ENCODE measurements at regions not wholly inside any gene's neighbourhood (a gene's known extent, or its start where the extent isn't known, plus 50 kb on each side); places are given as distances from the start of the nearest gene placed in this dataset.
A peak's percentile ranks its signal among the peaks of the same experiment; 100 is the strongest.

DNA sequence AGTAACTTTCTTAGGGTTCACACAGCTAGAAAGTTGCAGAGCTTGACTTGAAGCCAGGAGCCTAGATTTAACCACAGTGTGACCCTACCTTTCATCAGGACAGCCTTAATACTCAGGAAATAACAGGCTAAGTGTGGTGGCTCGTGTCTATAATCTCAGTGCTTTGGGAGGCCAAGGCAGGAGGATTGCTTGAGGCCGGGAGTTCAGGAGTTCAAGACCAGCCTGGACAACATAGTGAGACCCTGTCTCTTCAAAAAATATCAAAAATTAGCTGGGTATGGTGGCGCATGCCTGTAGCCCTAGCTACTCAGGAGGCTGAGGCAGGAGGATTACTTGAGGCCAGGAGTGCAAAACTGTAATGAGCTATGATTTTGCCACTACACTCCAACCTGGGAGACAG, 681.1 kb downstream of the MAT2B start:
- H3K9me3 ChIP-seq (ENCODE audit: control insufficient read depth, low read length): no peaks in the 10 kb centered on the region
- no peak overlapping the region for H3K18ac ChIP-seq (ENCODE audit: low read depth in 1 of 2, low read length in 2 of 2)
- no peak overlapping the region for H2AFZ ChIP-seq (ENCODE audit: low read depth, low read length)
- 75% methylated on average over 3 of the region's 3 CpGs for WGBS
- no peak overlapping the region for H3K4ac ChIP-seq (ENCODE audit: low read depth in 1 of 2, low read length in 2 of 2)
- no peak overlapping the region for H2BK120ac ChIP-seq (ENCODE audit: low read depth, low read length)
- no peak for DNase-seq
- no peaks in the 10 kb centered on the region for H3K79me1 ChIP-seq (replicated peaks; ENCODE audit: low read length, poor library complexity, severe bottlenecking)
- H3K4me3 ChIP-seq (ENCODE audit: insufficient read depth in 1 of 2, low read depth in 1 of 2, low read length in 2 of 2): no peak overlapping the region
- H2BK12ac ChIP-seq (ENCODE audit: low read length in 2 of 2): no peak overlapping the region
- H2AK5ac ChIP-seq (ENCODE audit: low read length, severe bottlenecking): no peak overlapping the region
- H3K4me1 ChIP-seq (ENCODE audit: control insufficient read depth, insufficient read depth, low read depth, low read length): no peaks in the 10 kb centered on the region
- no peak overlapping the region for H3K14ac ChIP-seq (ENCODE audit: low read length in 2 of 2)
- no peaks in the 10 kb centered on the region for H3K36me3 ChIP-seq (ENCODE audit: control insufficient read depth in 1 of 2, insufficient read depth in 2 of 2, low read depth in 1 of 2, low read length in 2 of 2)
- no peak overlapping the region for H2BK5ac ChIP-seq (ENCODE audit: low read depth, low read length, poor library complexity, severe bottlenecking)
- H4K8ac ChIP-seq (ENCODE audit: low read length): no peak overlapping the region
- no peak overlapping the region for H3K23ac ChIP-seq (ENCODE audit: low read length in 2 of 2)
- H3K9ac ChIP-seq (ENCODE audit: low read length): no peak overlapping the region
- H4K91ac ChIP-seq (ENCODE audit: low read length): no peak overlapping the region
- no peak overlapping the region for H3K4me2 ChIP-seq (ENCODE audit: low read length, poor library complexity, severe bottlenecking)
- no peaks in the 10 kb centered on the region for H3K27me3 ChIP-seq (ENCODE audit: control insufficient read depth in 1 of 2, insufficient read depth in 1 of 2, low read length in 2 of 2)
- no peak overlapping the region for H3K27ac ChIP-seq (ENCODE audit: low read length, poor library complexity, severe bottlenecking)
- no peak overlapping the region for H2BK15ac ChIP-seq (ENCODE audit: low read depth, poor library complexity, severe bottlenecking)

DNA sequence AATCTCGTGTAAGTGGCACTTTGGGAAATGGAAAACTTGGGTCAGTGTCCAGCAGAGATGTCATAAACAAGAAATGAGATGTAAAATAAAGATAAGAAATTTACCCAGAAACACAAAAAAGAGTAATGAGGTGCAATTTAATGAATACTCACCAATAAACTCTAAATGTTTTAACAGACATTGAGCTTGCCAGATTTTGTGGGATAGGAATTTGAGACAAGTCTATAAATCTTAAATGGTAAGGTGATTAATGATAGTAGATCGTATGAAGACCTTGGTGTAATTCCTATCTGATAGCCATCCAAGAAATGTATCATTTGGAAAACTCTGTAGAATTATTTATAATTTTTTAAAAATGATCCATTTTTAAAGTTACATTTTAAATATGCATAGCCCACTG, 682.4 kb downstream of the MAT2B start:
- Histone ChIP-seq H3K4me2 (ENCODE audit: low read length, poor library complexity, severe bottlenecking) (no peak overlapping the region), H2BK5ac (ENCODE audit: low read depth, low read length, poor library complexity, severe bottlenecking) (no peak overlapping the region), H3K36me3 (ENCODE audit: control insufficient read depth in 1 of 2, insufficient read depth in 2 of 2, low read depth in 1 of 2, low read length in 2 of 2) (no peaks in the 10 kb centered on the region), H3K9me3 (ENCODE audit: control insufficient read depth, low read length) (no peaks in the 10 kb centered on the region), H3K9ac (ENCODE audit: low read length) (no peak overlapping the region), H3K4ac (ENCODE audit: low read depth in 1 of 2, low read length in 2 of 2) (no peak overlapping the region), H4K91ac (ENCODE audit: low read length) (no peak overlapping the region), H3K27ac (ENCODE audit: low read length, poor library complexity, severe bottlenecking) (no peak overlapping the region), H3K27me3 (ENCODE audit: control insufficient read depth in 1 of 2, insufficient read depth in 1 of 2, low read length in 2 of 2) (no peaks in the 10 kb centered on the region), H2BK120ac (ENCODE audit: low read depth, low read length) (no peak overlapping the region), H2BK15ac (ENCODE audit: low read depth, poor library complexity, severe bottlenecking) (no peak overlapping the region), H2AK5ac (ENCODE audit: low read length, severe bottlenecking) (no peak overlapping the region), H2BK12ac (ENCODE audit: low read length in 2 of 2) (no peak overlapping the region), H3K4me1 (ENCODE audit: control insufficient read depth, insufficient read depth, low read depth, low read length) (no peaks in the 10 kb centered on the region), H4K8ac (ENCODE audit: low read length) (no peak overlapping the region), H3K23ac (ENCODE audit: low read length in 2 of 2) (no peak overlapping the region), H3K18ac (ENCODE audit: low read depth in 1 of 2, low read length in 2 of 2) (no peak overlapping the region), H3K79me1 (replicated peaks; ENCODE audit: low read length, poor library complexity, severe bottlenecking) (no peaks in the 10 kb centered on the region), H3K4me3 (ENCODE audit: insufficient read depth in 1 of 2, low read depth in 1 of 2, low read length in 2 of 2) (no peak overlapping the region), H3K14ac (ENCODE audit: low read length in 2 of 2) (no peak overlapping the region), H2AFZ (ENCODE audit: low read depth, low read length) (no peak overlapping the region)
- WGBS: no CpG with 5 or more reads among the region's 2 CpGs
- no peak for DNase-seq

GRCh38 chr5:164188733-164189148, 683.3 kb downstream of the MAT2B start:
- Histone ChIP-seq H3K36me3 (ENCODE audit: control insufficient read depth in 1 of 2, insufficient read depth in 2 of 2, low read depth in 1 of 2, low read length in 2 of 2) (no peaks in the 10 kb centered on the region), H3K4me1 (ENCODE audit: control insufficient read depth, insufficient read depth, low read depth, low read length) (no peaks in the 10 kb centered on the region), H2BK120ac (ENCODE audit: low read depth, low read length) (no peak overlapping the region), H4K91ac (ENCODE audit: low read length) (no peak overlapping the region), H3K23ac (ENCODE audit: low read length in 2 of 2) (no peak overlapping the region), H3K9ac (ENCODE audit: low read length) (no peak overlapping the region), H2BK15ac (ENCODE audit: low read depth, poor library complexity, severe bottlenecking) (no peak overlapping the region), H3K14ac (ENCODE audit: low read length in 2 of 2) (no peak overlapping the region), H3K27me3 (ENCODE audit: control insufficient read depth in 1 of 2, insufficient read depth in 1 of 2, low read length in 2 of 2) (no peaks in the 10 kb centered on the region), H2BK5ac (ENCODE audit: low read depth, low read length, poor library complexity, severe bottlenecking) (no peak overlapping the region), H3K9me3 (ENCODE audit: control insufficient read depth, low read length) (no peaks in the 10 kb centered on the region), H3K4me2 (ENCODE audit: low read length, poor library complexity, severe bottlenecking) (peak overlapping the region; percentile 29), H3K18ac (ENCODE audit: low read depth in 1 of 2, low read length in 2 of 2) (no peak overlapping the region), H3K79me1 (replicated peaks; ENCODE audit: low read length, poor library complexity, severe bottlenecking) (no peaks in the 10 kb centered on the region), H2AFZ (ENCODE audit: low read depth, low read length) (no peak overlapping the region), H2BK12ac (ENCODE audit: low read length in 2 of 2) (no peak overlapping the region), H4K8ac (ENCODE audit: low read length) (no peak overlapping the region), H3K4ac (ENCODE audit: low read depth in 1 of 2, low read length in 2 of 2) (no peak overlapping the region), H3K27ac (ENCODE audit: low read length, poor library complexity, severe bottlenecking) (no peak overlapping the region), H3K4me3 (ENCODE audit: insufficient read depth in 1 of 2, low read depth in 1 of 2, low read length in 2 of 2) (no peak overlapping the region), H2AK5ac (ENCODE audit: low read length, severe bottlenecking) (no peak overlapping the region)
- no peak for DNase-seq
- 87% methylated on average over 3 of the region's 4 CpGs for WGBS

GRCh38 chr5:164191240-164191639, 685.8 kb downstream of the MAT2B start:
- DNase-seq: no peak
- no peak overlapping the region for H2BK12ac ChIP-seq (ENCODE audit: low read length in 2 of 2)
- no peak overlapping the region for H3K4me2 ChIP-seq (ENCODE audit: low read length, poor library complexity, severe bottlenecking)
- no peak overlapping the region for H4K91ac ChIP-seq (ENCODE audit: low read length)
- no peak overlapping the region for H2AK5ac ChIP-seq (ENCODE audit: low read length, severe bottlenecking)
- no peak overlapping the region for H2BK15ac ChIP-seq (ENCODE audit: low read depth, poor library complexity, severe bottlenecking)
- H3K14ac ChIP-seq (ENCODE audit: low read length in 2 of 2): no peak overlapping the region
- WGBS: 73% methylated on average over 2 of the region's 3 CpGs
- no peak overlapping the region for H3K23ac ChIP-seq (ENCODE audit: low read length in 2 of 2)
- H3K79me1 ChIP-seq (replicated peaks; ENCODE audit: low read length, poor library complexity, severe bottlenecking): no peaks in the 10 kb centered on the region
- no peak overlapping the region for H2BK120ac ChIP-seq (ENCODE audit: low read depth, low read length)
- no peaks in the 10 kb centered on the region for H3K36me3 ChIP-seq (ENCODE audit: control insufficient read depth in 1 of 2, insufficient read depth in 2 of 2, low read depth in 1 of 2, low read length in 2 of 2)
- H2BK5ac ChIP-seq (ENCODE audit: low read depth, low read length, poor library complexity, severe bottlenecking): no peak overlapping the region
- no peak overlapping the region for H3K18ac ChIP-seq (ENCODE audit: low read depth in 1 of 2, low read length in 2 of 2)
- H4K8ac ChIP-seq (ENCODE audit: low read length): no peak overlapping the region
- no peaks in the 10 kb centered on the region for H3K27me3 ChIP-seq (ENCODE audit: control insufficient read depth in 1 of 2, insufficient read depth in 1 of 2, low read length in 2 of 2)
- H3K4me1 ChIP-seq (ENCODE audit: control insufficient read depth, insufficient read depth, low read depth, low read length): no peaks in the 10 kb centered on the region
- H3K4me3 ChIP-seq (ENCODE audit: insufficient read depth in 1 of 2, low read depth in 1 of 2, low read length in 2 of 2): no peak overlapping the region
- no peak overlapping the region for H3K9ac ChIP-seq (ENCODE audit: low read length)
- no peaks in the 10 kb centered on the region for H3K9me3 ChIP-seq (ENCODE audit: control insufficient read depth, low read length)
- no peak overlapping the region for H3K4ac ChIP-seq (ENCODE audit: low read depth in 1 of 2, low read length in 2 of 2)
- H2AFZ ChIP-seq (ENCODE audit: low read depth, low read length): no peak overlapping the region
- no peak overlapping the region for H3K27ac ChIP-seq (ENCODE audit: low read length, poor library complexity, severe bottlenecking)
